ENCODE measurements at regions not wholly inside any gene's neighbourhood (a gene's known extent, or its start where the extent isn't known, plus 50 kb on each side); places are given as distances from the start of the nearest gene placed in this dataset.
"Not testable (repeated sequence)": the region's sequence is repeated elsewhere in the genome, so short reads cannot be mapped to it uniquely, and the experiment has no call there.

GRCh38 chr3:78512786-78513185 lies 1255.0 kb downstream of the ROBO1 start:
- TF ChIP-seq, protein P1, sequence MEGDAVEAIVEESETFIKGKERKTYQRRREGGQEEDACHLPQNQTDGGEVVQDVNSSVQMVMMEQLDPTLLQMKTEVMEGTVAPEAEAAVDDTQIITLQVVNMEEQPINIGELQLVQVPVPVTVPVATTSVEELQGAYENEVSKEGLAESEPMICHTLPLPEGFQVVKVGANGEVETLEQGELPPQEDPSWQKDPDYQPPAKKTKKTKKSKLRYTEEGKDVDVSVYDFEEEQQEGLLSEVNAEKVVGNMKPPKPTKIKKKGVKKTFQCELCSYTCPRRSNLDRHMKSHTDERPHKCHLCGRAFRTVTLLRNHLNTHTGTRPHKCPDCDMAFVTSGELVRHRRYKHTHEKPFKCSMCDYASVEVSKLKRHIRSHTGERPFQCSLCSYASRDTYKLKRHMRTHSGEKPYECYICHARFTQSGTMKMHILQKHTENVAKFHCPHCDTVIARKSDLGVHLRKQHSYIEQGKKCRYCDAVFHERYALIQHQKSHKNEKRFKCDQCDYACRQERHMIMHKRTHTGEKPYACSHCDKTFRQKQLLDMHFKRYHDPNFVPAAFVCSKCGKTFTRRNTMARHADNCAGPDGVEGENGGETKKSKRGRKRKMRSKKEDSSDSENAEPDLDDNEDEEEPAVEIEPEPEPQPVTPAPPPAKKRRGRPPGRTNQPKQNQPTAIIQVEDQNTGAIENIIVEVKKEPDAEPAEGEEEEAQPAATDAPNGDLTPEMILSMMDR (IDR thresholded peaks at IDR 0.05 in 8 of 11, conservative IDR thresholded peaks at IDR 0.05 in 3 of 11) = not testable (repeated sequence)
- TF ChIP-seq POLR2A (IDR thresholded peaks at IDR 0.05) = not testable (repeated sequence)
